NB4 (cell line): ENCODE measurements at regions not wholly inside any gene's neighbourhood (a gene's known extent, or its start where the extent isn't known, plus 50 kb on each side); places are given as distances from the start of the nearest gene placed in this dataset.

Experiments used
- DNase-seq: peaks from one replicate; pipeline ENCODE4 v3.0.0; 2010; ENCODE audit warnings: low read depth
- H3K4me3 ChIP-seq: one replicate; pipeline ENCODE4 v1.5.1; 2011; ENCODE audit warnings: mild to moderate bottlenecking, low read depth, low read length, moderate library complexity
- CTCF ChIP-seq: IDR thresholded peaks from one replicate; pipeline ENCODE4 v1.5.1; 2012; ENCODE audit warnings: low read depth, low read length
- MAX ChIP-seq: IDR thresholded peaks from 2 replicates; pipeline ENCODE4 v1.6.1; 2011; ENCODE audit warnings: low read depth, low read length
- MYC ChIP-seq: IDR thresholded peaks from 2 replicates; pipeline ENCODE4 v1.6.1; 2011; ENCODE audit warnings: low read depth, low read length
- POLR2A ChIP-seq: IDR thresholded peaks from 2 replicates; pipeline ENCODE4 v1.6.1; 2011; ENCODE audit warnings: mild to moderate bottlenecking; ENCODE audit not compliant: insufficient read length; ENCODE audit errors: extremely low read depth

- TF ChIP-seq MYC: no peak
- TF ChIP-seq CTCF: no peak
- no peak for TF ChIP-seq POLR2A
- no peak for TF ChIP-seq MAX
- no peak overlapping the region for H3K4me3 ChIP-seq
- no peak for DNase-seq
These were observed 691.0 kb upstream of the SORCS1 start for GRCh38 chr10:107855301-107856046.

- no peak overlapping the region for H3K4me3 ChIP-seq
- DNase-seq: no peak
- no peak for TF ChIP-seq POLR2A
- no peak for TF ChIP-seq CTCF
- no peak for TF ChIP-seq MYC
- TF ChIP-seq MAX: no peak
These were observed 684.3 kb upstream of the SORCS1 start for GRCh38 chr10:107848726-107849360.

GRCh38 chr10:107847620-107848019 is 683.1 kb upstream of the SORCS1 start:
- no peak for DNase-seq
- no peak for TF ChIP-seq CTCF
- no peak for TF ChIP-seq MAX
- no peak for TF ChIP-seq MYC
- TF ChIP-seq POLR2A: no peak
- H3K4me3 ChIP-seq: no peak overlapping the region

- DNase-seq: no peak
These were observed 670.2 kb upstream of the SORCS1 start for GRCh38 chr10:107834706-107835105.

GRCh38 chr10:107831772-107832171 is 667.3 kb upstream of the SORCS1 start:
- DNase-seq: no peak
- H3K4me3 ChIP-seq: no peak overlapping the region
- no peak for TF ChIP-seq MAX
- no peak for TF ChIP-seq POLR2A
- TF ChIP-seq MYC: no peak
- TF ChIP-seq CTCF: no peak

More at GRCh38 chr10:107834706-107835105, 670.2 kb upstream of the SORCS1 start:
- H3K4me3 ChIP-seq: no peak overlapping the region
- no peak for TF ChIP-seq MYC
- TF ChIP-seq POLR2A: no peak
- no peak for TF ChIP-seq MAX
- TF ChIP-seq CTCF: no peak
